ENCODE measurements at regions not wholly inside any gene's neighbourhood (a gene's known extent, or its start where the extent isn't known, plus 50 kb on each side); places are given as distances from the start of the nearest gene placed in this dataset.

GRCh38 chr1:96074876-96075577, 646.6 kb upstream of the PTBP2 start:
- no peak for DNase-seq
- no peaks in the 10 kb centered on the region; the same call in 1 of the 2 replicates for H3K36me3 Mint-ChIP-seq (ENCODE audit: low read depth)
- no peak overlapping the region for H3K4me3 Mint-ChIP-seq
- no peaks in the 10 kb centered on the region for H3K27me3 Mint-ChIP-seq (ENCODE audit: insufficient read depth)
- TF ChIP-seq CTCF (IDR thresholded peaks at IDR 0.05) = no peak
- no peak overlapping the region for H3K27ac Mint-ChIP-seq
- H3K4me1 Mint-ChIP-seq (ENCODE audit: low read depth) = no peaks in the 10 kb centered on the region
- peaks cover 23% of the 10 kb centered on the region for H3K9me3 Mint-ChIP-seq

- Mint-ChIP-seq H3K27me3 (ENCODE audit: insufficient read depth) (no peaks in the 10 kb centered on the region), H3K4me1 (ENCODE audit: low read depth) (no peaks in the 10 kb centered on the region), H3K9me3 (peaks cover 32% of the 10 kb centered on the region), H3K36me3 (ENCODE audit: low read depth) (no peaks in the 10 kb centered on the region; the same call in 1 of the 2 replicates), H3K4me3 (no peak overlapping the region), H3K27ac (no peak overlapping the region)
- TF ChIP-seq CTCF (IDR thresholded peaks at IDR 0.05) = no peak
- DNase-seq = no peak
Measured at GRCh38 chr1:96075704-96076455, 645.7 kb upstream of the PTBP2 start.

GRCh38 chr1:96076589-96076988, 645.0 kb upstream of the PTBP2 start:
- TF ChIP-seq CTCF (IDR thresholded peaks at IDR 0.05) = no peak
- Mint-ChIP-seq H3K9me3 (peaks cover 35% of the 10 kb centered on the region), H3K36me3 (ENCODE audit: low read depth) (no peaks in the 10 kb centered on the region; the same call in 1 of the 2 replicates), H3K4me1 (ENCODE audit: low read depth) (no peaks in the 10 kb centered on the region), H3K4me3 (no peak overlapping the region), H3K27me3 (ENCODE audit: insufficient read depth) (no peaks in the 10 kb centered on the region), H3K27ac (no peak overlapping the region)
- no peak for DNase-seq

GRCh38 chr1:96079581-96079980, 642.0 kb upstream of the PTBP2 start:
- Mint-ChIP-seq H3K27ac (no peak overlapping the region), H3K27me3 (ENCODE audit: insufficient read depth) (no peaks in the 10 kb centered on the region), H3K9me3 (peaks cover 47% of the 10 kb centered on the region), H3K36me3 (ENCODE audit: low read depth) (no peaks in the 10 kb centered on the region; the same call in 1 of the 2 replicates), H3K4me1 (ENCODE audit: low read depth) (no peaks in the 10 kb centered on the region), H3K4me3 (no peak overlapping the region)
- no peak for DNase-seq
- TF ChIP-seq CTCF (IDR thresholded peaks at IDR 0.05) = no peak

- no peak for TF ChIP-seq CTCF (IDR thresholded peaks at IDR 0.05)
- H3K9me3 Mint-ChIP-seq = peaks cover 47% of the 10 kb centered on the region
- H3K4me3 Mint-ChIP-seq = no peak overlapping the region
- H3K27ac Mint-ChIP-seq = no peak overlapping the region
- H3K36me3 Mint-ChIP-seq (ENCODE audit: low read depth) = no peaks in the 10 kb centered on the region; the same call in 1 of the 2 replicates
- DNase-seq = no peak
- no peaks in the 10 kb centered on the region for H3K4me1 Mint-ChIP-seq (ENCODE audit: low read depth)
- H3K27me3 Mint-ChIP-seq (ENCODE audit: insufficient read depth) = no peaks in the 10 kb centered on the region
Measured at GRCh38 chr1:96080925-96081324, 640.7 kb upstream of the PTBP2 start.
